NCI-H2029 treated with DMSO at 0.1 percent for 48 hours (cell line): ENCODE measurements at regions not wholly inside any gene's neighbourhood (a gene's known extent, or its start where the extent isn't known, plus 50 kb on each side); places are given as distances from the start of the nearest gene placed in this dataset.

ENCODE experiments used
- DNase-seq: peaks from one replicate; lab custom pipeline; 2025; lab: John Stamatoyannopoulos, UW

DNA sequence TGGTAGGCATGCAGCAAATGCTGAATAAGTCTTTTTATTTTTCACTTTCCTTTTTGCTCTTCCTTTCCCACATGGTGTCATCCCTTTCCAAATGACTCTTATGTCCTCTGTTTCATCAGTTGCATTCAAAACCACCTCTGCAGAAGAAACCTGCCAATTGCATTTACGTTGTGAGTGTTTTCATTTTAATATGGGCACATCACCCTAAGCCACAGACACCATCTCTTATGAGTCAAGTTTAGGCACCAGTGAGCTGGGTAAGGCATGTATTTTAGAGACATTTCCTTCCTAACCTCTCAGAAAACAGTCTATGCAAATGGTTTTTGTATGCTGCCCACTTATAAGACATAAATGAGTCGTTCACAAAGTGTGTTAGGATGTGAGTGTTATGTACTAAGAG is 223.3 kb upstream of the ADAMTS9 start:
- no peak for DNase-seq

DNA sequence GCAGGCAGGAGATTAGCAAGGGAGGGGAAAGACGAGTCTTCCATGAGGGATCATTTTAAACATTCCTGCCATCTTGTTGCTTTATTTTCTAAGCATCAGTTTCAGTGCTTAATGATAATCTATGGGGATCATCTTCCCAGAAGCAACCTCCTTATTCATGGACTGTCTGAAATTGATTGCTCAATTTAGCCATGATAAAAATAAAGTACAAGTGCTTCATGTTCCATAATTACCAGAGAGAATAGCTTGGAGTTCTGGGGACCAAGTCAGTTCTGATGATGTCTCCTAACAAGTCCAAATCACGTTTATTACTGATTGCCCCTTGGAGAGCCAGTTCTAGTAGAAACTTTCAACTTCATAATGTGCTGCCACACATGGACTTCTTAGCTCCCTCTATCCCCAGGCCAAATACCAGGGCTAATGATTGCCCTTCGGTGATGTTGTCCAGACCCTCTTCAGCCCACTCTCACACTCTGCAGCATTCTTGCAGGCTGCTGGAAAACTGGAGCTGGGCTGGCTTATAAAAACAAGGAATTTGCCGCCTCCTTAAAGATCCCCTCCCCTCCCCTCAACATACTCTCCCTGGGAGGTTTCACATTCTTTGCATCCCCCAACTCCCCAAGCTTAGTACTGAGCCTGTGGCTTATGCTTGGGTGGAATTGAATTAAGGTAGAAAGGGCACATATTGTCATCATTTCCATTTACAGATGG is 222.1 kb upstream of the ADAMTS9 start:
- DNase-seq: no peak

DNA sequence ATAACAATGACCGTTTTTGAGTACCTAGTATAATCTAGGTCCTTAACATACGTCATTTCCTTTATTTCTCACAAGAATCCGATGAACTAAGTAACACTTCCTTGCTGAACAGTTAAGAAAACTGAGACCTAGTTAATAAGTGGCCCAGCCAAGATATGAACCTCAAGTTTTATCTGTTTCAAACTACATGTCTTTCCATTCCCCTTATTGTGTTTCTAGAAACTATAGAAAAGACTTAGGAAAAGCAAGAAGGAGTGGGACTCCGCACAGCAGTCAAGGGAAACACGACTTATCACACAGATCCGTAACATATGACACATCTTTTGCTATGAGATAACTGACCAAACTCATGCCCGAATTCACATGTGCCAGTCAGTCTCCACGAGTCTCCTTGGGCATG is 221.2 kb upstream of the ADAMTS9 start:
- no peak for DNase-seq

- no peak for DNase-seq
These were observed 220.5 kb upstream of the ADAMTS9 start for GRCh38 chr3:64908251-64908685.

DNA sequence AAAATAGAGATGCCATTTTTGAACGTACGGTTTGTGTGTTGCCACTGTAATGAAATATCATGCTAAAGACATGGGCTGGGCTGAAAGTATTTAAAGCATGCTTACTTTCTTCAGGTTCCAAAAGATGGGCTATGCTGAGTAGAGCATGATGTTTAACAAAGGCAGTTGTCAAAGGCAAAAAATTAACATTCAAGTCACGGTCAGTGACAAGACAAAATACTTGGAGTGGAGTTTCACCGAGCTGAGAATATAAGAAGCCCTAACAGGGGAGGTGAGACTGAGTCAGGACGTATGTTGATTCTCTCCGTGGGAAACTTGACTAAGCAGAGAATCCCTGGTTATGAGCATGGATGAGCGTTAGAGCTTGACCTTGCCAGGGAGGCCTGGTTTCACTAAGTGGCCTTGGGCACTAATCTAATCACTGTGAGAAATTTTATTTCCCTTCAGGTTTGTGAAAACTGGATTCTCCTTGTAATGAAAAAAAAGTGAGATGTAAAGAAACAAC is 218.2 kb upstream of the ADAMTS9 start:
- no peak for DNase-seq

DNA sequence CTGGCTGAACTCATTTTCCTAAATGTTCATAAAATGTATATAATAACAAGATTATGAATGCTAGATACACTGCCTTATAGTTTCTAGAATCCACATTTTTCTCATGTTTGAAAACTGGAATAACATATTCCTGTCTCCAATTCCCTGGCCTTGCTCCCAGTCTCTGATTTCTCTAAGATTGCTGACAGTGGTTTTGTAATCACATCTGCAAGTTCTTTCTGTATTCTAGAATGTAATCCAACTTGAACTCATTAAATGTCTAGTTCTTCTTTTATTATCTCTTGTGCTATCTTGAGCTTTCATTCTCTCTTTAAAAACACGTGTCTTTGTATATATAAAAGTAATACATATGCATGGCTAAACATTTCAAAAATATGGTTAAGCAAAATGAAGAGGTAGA is 215.2 kb upstream of the ADAMTS9 start:
- no peak for DNase-seq

DNA sequence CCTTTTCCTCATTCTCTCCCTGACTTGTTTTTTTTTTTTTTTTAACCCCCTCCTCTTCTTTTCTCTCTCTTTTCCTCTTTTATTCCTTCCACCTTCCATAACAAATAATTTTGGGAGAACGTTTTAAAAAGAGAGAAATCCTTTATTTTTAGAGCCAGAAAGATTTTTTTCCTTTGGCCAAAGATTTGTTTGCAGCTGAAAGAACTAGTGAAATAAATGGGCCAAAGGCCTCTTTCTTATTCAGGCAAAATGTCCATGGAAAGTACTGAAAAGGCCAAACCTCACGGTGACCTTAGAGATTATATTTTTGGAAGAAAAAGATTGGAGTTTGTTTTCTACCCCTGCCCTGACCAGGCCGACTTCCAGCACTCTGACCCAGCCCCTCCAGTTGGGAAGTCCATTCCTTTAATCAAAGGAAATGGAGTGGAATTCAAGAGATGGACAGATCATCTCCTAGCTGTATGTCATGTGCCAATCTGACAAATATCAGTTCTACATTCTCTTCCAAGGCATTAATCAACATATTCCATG is 214.3 kb upstream of the ADAMTS9 start:
- DNase-seq: no peak

DNA sequence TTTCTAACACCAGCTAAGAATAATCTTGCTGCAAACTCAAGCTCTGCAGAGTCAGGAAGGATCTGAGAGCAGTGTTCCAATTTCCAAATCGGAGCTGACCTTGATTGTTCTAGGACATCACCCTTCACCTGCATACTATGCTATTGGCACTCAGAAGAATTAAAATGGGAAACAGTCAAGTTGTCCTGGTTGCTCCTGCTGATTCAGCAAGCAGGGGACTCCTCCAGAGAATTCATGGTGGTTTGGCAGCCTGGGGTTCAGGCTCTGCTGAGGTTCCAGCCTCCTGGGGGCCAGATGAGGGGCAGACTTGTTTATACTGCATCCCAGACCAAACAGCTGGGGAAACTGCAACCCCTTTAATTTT is 213.7 kb upstream of the ADAMTS9 start:
- no peak for DNase-seq

DNA sequence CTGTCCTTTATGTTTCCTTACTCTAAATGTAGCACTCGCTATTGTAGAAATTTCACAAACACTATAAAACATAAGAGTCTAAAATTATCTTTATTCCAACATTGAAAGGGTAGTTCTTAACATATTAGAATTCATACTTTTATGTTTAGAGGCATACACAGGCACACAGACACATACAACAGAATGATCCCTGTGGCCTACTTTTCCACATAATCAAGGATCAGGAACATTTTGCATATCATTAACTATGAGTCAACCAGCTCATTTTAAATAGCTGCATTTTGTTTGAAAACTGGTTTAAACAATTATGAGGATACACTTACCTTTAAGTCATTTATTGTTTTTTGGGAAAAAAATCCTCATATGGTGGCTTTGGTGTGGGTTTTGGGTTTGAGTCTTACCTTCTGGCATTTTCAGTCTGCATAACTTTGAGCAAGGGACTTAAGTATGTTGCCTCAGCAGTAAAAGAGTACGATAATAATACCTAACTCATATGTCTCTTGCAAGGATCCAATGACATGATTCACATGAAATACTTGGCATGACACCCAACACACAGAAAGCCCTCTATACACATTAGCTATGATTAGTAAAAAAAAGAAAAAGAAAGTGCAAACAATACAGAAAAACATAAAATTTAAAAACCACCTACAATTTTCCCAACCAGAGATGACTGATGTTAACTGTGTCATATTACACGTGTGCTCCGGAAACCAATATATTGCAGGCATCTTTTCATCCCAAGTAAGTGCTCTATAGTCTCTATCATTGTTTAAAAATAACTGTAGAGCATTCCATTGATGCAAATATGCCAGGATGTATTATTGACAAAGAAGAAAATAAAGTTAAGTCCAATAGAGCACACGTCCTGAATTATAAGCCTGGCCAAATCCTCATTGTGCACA is 213.1 kb upstream of the ADAMTS9 start:
- DNase-seq: no peak

DNA sequence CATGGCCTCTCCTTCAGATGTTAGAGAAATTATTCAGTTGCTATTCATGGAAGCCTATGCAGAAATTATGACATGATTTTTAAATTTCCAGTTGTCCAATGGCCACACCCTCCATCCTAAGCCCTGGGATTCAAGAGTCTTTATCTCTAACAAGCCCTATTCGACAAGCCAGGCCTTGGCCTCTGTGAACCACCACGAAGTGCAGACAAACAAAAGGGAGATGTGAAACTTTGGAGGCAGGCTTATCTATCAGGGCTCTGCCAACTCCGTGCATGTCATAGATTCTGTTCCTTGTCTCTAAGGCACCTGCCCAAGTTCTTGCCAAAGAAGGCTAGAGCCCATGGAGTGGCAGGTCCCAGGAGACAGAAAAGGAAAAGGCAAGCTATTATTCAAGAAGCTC is 212.4 kb upstream of the ADAMTS9 start:
- DNase-seq: no peak

- no peak for DNase-seq
These were observed 211.1 kb upstream of the ADAMTS9 start for GRCh38 chr3:64898941-64899340.

DNA sequence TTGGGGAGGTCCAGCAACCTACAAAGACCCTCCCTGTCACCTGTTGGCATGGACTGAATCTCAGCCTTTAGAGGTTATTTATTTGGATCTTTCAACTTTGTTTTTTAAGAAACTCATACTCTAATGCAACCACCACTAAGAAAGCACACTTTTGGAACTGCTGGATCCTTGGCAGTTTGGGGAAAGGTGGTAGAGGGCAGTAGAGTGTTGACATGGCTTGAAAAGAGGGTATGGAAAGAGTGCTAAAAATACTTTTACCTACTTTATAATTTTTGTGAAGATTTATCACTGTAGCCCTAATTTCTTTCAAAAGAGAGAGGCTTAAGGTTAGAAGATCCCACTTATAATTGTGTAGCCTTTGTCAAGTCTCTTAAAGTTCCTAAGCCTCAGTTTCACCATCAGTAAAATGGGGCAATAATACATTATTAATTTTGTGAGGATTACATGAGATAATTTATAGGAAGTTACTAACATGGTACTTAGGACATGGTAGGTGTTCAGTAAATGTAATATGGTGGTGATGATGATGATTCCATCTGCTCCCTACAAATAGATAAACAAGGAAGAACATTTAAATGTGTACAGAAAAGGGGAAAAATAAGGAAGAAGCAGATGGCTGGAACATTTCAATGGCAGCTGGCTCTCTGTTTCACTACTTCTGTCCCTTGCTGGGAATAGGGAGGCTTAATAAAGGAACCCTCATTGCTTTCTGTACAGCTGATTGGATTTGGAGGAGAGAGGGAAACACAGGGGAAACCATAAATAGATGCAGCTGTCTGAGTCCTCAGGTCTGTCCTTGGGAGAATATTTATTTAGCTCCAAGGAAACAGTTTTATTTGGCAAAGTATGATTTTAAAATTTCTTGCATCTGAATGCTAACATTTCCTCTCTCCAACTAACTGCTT is 208.4 kb upstream of the ADAMTS9 start:
- DNase-seq: no peak

DNA sequence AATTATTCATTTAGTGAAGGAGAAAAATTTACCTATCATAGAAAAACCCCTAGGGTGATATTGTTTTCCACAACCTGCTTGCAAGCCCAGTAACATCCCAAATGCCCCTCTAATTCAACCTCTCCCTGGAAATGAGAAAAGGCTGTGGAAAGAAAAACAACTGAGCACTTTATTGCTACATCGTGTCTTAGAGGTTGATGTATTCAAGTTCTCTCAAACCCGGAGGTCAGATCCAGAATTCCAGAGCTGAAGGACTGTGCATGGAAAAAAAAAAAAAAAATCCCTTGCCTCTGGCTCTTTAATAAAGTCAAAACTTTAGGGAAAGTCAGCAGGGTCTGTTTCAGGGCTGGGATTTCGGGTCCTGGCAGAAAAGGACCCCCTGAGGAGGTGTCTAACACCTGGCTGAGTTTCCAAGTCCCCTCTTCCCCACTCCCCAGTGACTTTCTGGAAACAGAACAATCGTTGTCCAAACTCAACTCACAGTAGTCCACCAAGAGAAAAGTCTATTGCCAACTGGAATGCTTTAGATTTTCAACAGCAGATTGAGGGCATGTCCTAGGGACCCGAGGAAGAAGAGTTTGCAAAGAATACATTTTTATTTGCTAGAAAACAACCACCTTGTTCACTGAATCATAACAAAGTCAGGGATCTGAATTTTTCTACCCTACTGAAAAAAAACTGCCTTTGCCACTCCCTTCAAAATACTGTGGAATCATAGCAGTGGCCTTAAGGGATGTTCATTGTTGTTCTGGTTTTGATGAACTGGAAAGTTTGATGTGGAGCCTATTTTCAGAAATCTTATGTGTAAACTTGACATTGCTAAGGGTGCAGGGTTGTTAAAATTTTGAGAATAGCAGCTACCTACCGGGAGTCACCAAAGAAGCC is 207.5 kb upstream of the ADAMTS9 start:
- DNase-seq: no peak

- DNase-seq: no peak
These were observed 206.2 kb upstream of the ADAMTS9 start for GRCh38 chr3:64894006-64894405.

- DNase-seq: no peak
These were observed 205.0 kb upstream of the ADAMTS9 start for GRCh38 chr3:64892671-64893309.

- DNase-seq: no peak
These were observed 203.2 kb upstream of the ADAMTS9 start for GRCh38 chr3:64891021-64891420.

DNA sequence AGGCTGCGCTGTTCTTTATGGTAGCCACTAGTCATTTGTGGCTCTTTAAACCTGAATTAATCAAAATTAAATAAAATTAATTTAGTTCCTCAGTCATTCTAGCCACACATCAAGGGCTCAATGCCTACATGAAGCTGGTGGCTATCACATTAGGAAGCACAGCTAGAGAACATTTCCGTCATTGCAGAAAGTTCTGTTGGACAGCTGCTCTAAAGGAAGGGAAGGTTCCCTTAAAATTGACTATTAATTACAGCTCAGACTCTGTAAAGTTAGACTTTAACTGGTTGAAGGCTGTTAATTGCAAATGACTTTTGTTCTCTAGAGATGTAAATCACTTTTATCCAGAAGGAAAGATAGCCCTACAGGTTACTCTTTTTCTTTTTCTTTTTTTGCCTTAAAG is 202.7 kb upstream of the ADAMTS9 start:
- DNase-seq: no peak

DNA sequence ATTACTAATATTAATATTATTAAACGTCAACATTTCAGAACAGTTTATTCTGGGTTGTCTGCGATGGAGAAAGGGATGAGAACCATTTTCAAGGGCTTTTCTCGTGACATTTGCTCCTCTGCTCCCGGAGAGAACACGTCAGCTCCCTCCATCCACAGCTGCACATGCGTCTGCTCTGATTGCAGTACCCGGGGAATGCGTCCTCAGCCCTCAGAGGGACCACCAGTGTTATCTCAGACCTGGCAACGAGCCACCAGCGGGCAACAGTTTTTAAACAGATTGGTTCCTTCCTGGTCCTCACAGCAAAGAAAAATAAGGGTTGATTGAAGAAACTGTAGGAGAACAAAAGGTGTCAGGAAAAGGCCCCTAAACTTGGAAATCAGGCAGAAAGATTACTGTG is 202.2 kb upstream of the ADAMTS9 start:
- no peak for DNase-seq

- DNase-seq: no peak
These were observed 201.1 kb upstream of the ADAMTS9 start for GRCh38 chr3:64888840-64889392.

DNA sequence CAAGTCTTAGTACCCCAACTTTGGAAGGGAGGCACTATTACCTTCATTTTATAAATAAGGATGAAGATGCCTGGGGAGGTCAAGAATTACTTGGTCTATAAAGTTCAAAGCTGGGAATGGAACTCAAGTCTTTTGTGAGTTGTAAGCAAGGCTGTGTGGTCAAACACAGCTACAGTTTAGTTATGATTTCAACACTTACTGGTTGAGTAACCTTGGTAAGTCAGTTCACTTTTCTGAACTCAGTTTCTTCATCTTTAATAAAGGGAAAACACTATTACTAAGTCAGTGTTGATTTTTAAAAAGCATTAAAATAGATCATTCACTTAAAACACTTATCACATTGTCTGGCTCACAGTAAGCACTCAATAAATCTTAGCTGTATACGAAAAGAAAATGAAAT is 200.4 kb upstream of the ADAMTS9 start:
- DNase-seq: no peak
